HFFc6 (cell line): ENCODE measurements at regions not wholly inside any gene's neighbourhood (a gene's known extent, or its start where the extent isn't known, plus 50 kb on each side); places are given as distances from the start of the nearest gene placed in this dataset.

Experiments
- DNase-seq: peaks from one replicate; pipeline ENCODE4 v3.0.0-alpha.2; 2018
- H3K27ac Mint-ChIP-seq: 2 replicates; pipeline ENCODE4 v1.8.0; 2020; ENCODE audit warnings: mild to moderate bottlenecking, mixed read lengths
- H3K27me3 Mint-ChIP-seq: 2 replicates; pipeline ENCODE4 v1.8.0; 2021; ENCODE audit warnings: mild to moderate bottlenecking, moderate library complexity, mixed read lengths; ENCODE audit not compliant: insufficient read depth
- H3K36me3 Mint-ChIP-seq: 2 replicates; pipeline ENCODE4 v1.8.0; 2021; ENCODE audit warnings: low read depth, mixed read lengths
- H3K4me1 Mint-ChIP-seq: 2 replicates; pipeline ENCODE4 v1.8.0; 2020; ENCODE audit warnings: low read depth, mixed read lengths
- H3K4me3 Mint-ChIP-seq: 2 replicates; pipeline ENCODE4 v1.8.0; 2020; ENCODE audit warnings: mild to moderate bottlenecking, moderate library complexity, mixed read lengths
- H3K9me3 Mint-ChIP-seq: 2 replicates; pipeline ENCODE4 v1.8.0; 2020; ENCODE audit warnings: mild to moderate bottlenecking, mixed read lengths
- TF ChIP-seq, protein P1 (sequence below): fragments of 200-600 bp; sonication (generic); IDR thresholded peaks from 2 replicates; pipeline ENCODE4 v1.5.0; 2021; ENCODE audit warnings: antibody characterized with exemption, mild to moderate bottlenecking

- peaks cover 6% of the 10 kb centered on the region for H3K27me3 Mint-ChIP-seq
- H3K36me3 Mint-ChIP-seq, result no peaks in the 10 kb centered on the region
- no peaks in the 10 kb centered on the region for H3K9me3 Mint-ChIP-seq
- no peak overlapping the region for H3K4me3 Mint-ChIP-seq
- DNase-seq, result no peak
- no peak overlapping the region for H3K27ac Mint-ChIP-seq
- TF ChIP-seq, protein P1, sequence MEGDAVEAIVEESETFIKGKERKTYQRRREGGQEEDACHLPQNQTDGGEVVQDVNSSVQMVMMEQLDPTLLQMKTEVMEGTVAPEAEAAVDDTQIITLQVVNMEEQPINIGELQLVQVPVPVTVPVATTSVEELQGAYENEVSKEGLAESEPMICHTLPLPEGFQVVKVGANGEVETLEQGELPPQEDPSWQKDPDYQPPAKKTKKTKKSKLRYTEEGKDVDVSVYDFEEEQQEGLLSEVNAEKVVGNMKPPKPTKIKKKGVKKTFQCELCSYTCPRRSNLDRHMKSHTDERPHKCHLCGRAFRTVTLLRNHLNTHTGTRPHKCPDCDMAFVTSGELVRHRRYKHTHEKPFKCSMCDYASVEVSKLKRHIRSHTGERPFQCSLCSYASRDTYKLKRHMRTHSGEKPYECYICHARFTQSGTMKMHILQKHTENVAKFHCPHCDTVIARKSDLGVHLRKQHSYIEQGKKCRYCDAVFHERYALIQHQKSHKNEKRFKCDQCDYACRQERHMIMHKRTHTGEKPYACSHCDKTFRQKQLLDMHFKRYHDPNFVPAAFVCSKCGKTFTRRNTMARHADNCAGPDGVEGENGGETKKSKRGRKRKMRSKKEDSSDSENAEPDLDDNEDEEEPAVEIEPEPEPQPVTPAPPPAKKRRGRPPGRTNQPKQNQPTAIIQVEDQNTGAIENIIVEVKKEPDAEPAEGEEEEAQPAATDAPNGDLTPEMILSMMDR, result no peak
- H3K4me1 Mint-ChIP-seq, result peaks cover 7% of the 10 kb centered on the region
Observed at GRCh38 chr10:77696584-77696983, 59.0 kb upstream of the KCNMA1 start.

GRCh38 chr10:77695186-77695585 lies 57.6 kb upstream of the KCNMA1 start:
- TF ChIP-seq, protein P1, result no peak
- Mint-ChIP-seq H3K27me3 (peaks cover 14% of the 10 kb centered on the region), H3K36me3 (no peaks in the 10 kb centered on the region), H3K4me3 (no peak overlapping the region), H3K9me3 (no peaks in the 10 kb centered on the region), H3K27ac (no peak overlapping the region), H3K4me1 (peaks cover 7% of the 10 kb centered on the region)
- no peak for DNase-seq

DNA sequence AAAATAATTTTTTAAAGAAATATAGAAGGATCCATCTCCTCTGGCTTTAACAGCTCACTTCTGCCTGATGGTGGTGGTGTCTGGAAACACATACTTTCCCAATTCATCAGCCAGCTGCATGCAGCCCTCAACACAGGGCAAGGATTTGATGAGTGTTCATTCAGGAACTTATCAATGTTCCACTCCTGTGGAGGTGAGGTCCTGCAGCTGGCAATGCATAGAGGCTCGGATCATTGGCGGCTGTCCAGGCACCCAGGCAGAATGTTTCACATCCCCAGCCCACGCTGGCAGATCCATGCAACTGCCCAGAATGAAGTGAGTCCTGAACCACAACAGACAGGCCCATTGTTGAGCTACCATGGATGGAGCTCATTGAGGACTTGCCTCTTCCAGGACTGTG lies 55.2 kb upstream of the KCNMA1 start:
- TF ChIP-seq, protein P1, result peak; percentile 38; the same call in 1 of the 2 replicates
- no peak overlapping the region for H3K27ac Mint-ChIP-seq
- H3K36me3 Mint-ChIP-seq, result no peaks in the 10 kb centered on the region
- H3K27me3 Mint-ChIP-seq, result peaks cover 31% of the 10 kb centered on the region
- peaks cover 7% of the 10 kb centered on the region for H3K4me1 Mint-ChIP-seq
- no peak overlapping the region for H3K4me3 Mint-ChIP-seq
- H3K9me3 Mint-ChIP-seq, result no peaks in the 10 kb centered on the region
- DNase-seq, result peak; percentile 48

GRCh38 chr10:77689339-77689738 lies 51.7 kb upstream of the KCNMA1 start:
- TF ChIP-seq, protein P1, result no peak
- Mint-ChIP-seq H3K27ac (no peak overlapping the region), H3K36me3 (no peaks in the 10 kb centered on the region), H3K27me3 (peaks cover 44% of the 10 kb centered on the region), H3K9me3 (no peaks in the 10 kb centered on the region), H3K4me3 (no peak overlapping the region), H3K4me1 (peaks cover 7% of the 10 kb centered on the region)
- no peak for DNase-seq

DNA sequence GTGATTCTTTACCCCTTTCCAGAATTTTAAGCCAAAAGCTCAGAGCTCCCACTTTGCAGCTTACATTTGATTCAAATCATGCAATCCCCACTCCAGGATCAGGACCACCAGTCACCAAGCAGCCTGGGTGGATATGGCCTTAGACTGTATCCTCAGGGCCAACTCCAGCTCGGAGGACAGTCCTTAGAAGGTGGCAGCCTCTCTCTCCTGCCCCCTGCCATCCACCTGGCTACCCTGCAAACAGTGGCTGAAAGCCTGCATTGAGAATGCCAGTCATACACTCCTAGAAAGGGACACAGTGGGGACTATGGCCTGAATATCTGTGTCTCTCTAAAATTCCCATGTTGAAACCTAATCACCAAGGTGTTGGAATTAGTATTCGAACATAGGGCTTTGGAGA lies 50.0 kb upstream of the KCNMA1 start:
- Mint-ChIP-seq H3K4me1 (peaks cover 2% of the 10 kb centered on the region), H3K36me3 (no peaks in the 10 kb centered on the region), H3K27me3 (peaks cover 54% of the 10 kb centered on the region), H3K9me3 (no peaks in the 10 kb centered on the region), H3K27ac (no peak overlapping the region), H3K4me3 (no peak overlapping the region)
- DNase-seq, result no peak
- TF ChIP-seq, protein P1, result peak; percentile 12; the same call in 1 of the 2 replicates
